Right forelimb (tissue), 1 donor: ENCODE measurements at regions not wholly inside any gene's neighbourhood (a gene's known extent, or its start where the extent isn't known, plus 50 kb on each side); places are given as distances from the start of the nearest gene placed in this dataset.

ENCODE experiments used
- DNase-seq: peaks from one replicate; pipeline ENCODE4 v3.0.0-alpha.2; 2018

DNA sequence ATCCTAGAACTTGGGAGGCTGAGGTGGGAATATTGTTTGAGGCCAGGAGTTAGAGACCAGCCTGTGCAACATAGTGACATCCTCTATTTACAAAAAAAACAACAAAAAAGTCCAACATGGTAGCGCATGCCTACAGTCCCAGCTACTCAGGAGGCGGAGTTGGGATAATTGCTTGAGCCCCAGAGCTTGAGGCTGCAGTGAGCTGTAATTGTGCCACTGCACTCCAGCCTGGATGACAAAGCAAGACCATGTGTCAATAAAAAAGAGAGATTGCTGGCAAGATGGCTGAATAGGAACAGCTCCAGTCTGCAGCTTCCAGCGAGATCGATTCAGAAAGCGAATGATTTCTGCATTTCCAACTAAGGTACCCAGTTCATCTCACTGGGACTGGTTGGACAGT lies 54.8 kb upstream of the FBXL17 start:
- no peak for DNase-seq

DNA sequence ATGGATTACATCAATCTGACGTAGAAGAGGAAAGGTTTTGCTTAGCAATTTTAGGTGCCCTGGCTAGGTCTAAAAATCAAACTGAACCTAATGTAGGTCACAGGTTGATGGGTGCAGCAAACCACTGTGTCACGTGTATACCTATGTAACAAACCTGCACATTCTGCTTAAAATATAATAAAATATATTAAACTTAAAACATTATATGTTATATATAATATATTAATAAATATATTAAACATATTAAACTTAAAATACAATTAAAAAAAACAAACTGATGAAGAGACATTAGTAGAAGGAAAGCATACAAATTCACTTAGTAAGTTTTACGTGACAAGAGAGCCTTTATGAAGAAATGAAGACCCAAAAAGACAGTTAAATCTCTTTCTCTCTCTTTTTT lies 51.7 kb upstream of the FBXL17 start:
- DNase-seq: no peak

DNA sequence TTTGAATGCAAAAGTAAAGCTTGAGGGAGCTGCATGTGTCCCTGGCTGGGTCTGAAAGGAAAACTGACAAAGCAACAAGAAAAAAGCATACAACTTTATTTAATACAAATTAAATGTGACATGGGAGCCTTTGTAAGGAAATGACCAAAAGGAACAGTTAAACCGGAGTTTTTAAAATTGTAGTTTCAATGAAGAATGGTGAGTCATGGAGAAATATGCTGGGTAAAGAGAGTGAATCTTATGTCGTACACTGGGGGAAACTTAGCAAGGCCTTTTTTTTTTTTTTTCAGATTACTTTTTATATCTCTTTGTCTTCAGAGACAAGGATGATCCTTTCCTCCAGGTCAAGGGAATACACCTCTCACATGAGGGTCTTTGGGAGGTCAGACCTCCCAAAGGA lies 50.1 kb upstream of the FBXL17 start:
- DNase-seq: no peak
